Endothelial cell of umbilical vein (primary cell): ENCODE measurements at regions not wholly inside any gene's neighbourhood (a gene's known extent, or its start where the extent isn't known, plus 50 kb on each side); places are given as distances from the start of the nearest gene placed in this dataset.

Experiments
- CTCF ChIP-seq, 2 donors: IDR thresholded peaks; 1 replicate in 1 of 2; 2 replicates in 1 of 2; pipeline ENCODE4 v1.5.1; 2011; ENCODE audit warnings: low read length in 2 of 2, mild to moderate bottlenecking in 2 of 2, moderate library complexity in 2 of 2, control low read depth in 1 of 2, inconsistent platforms in 1 of 2, low read depth in 1 of 2; ENCODE audit not compliant: insufficient read depth in 1 of 2; ENCODE audit errors: extremely low read depth in 1 of 2
- EZH2 ChIP-seq: IDR thresholded peaks from 2 replicates; pipeline ENCODE4 v1.6.1; 2012; ENCODE audit warnings: borderline replicate concordance, low read depth, mild to moderate bottlenecking, moderate library complexity, low read length, inconsistent platforms; ENCODE audit not compliant: severe bottlenecking
- GATA2 ChIP-seq: IDR thresholded peaks from 2 replicates; pipeline ENCODE4 v1.7.0; 2011; ENCODE audit warnings: low read depth, mild to moderate bottlenecking, moderate library complexity, mixed read lengths, low read length; ENCODE audit not compliant: insufficient read length, insufficient read depth
- JUN ChIP-seq: IDR thresholded peaks from 2 replicates; pipeline ENCODE4 v1.6.1; 2011; ENCODE audit warnings: borderline replicate concordance, low read depth; ENCODE audit not compliant: insufficient read length, insufficient read depth
- POLR2A ChIP-seq: IDR thresholded peaks from 2 replicates; pipeline ENCODE4 v1.6.1; 2012; ENCODE audit warnings: low read depth, mild to moderate bottlenecking, control low read depth, low read length
- POLR2AphosphoS5 ChIP-seq: IDR thresholded peaks from 2 replicates; pipeline ENCODE4 v1.6.1; 2012; ENCODE audit warnings: low read depth, mild to moderate bottlenecking, control low read depth, low read length, moderate library complexity; ENCODE audit not compliant: insufficient read depth
- TF ChIP-seq, protein P1 (sequence below): IDR thresholded peaks from 2 replicates; pipeline ENCODE4 v1.6.1; 2011; ENCODE audit not compliant: insufficient read depth, insufficient read length

- no peak for TF ChIP-seq EZH2
- TF ChIP-seq CTCF (IDR thresholded peaks at IDR 0.05; ENCODE audit: extremely low read depth in 1 of 2, insufficient read depth in 1 of 2, low read depth in 1 of 2, low read length in 2 of 2), result no peak
- TF ChIP-seq, protein P1, sequence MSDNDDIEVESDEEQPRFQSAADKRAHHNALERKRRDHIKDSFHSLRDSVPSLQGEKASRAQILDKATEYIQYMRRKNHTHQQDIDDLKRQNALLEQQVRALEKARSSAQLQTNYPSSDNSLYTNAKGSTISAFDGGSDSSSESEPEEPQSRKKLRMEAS, result no peak
- TF ChIP-seq POLR2A, result no peak
- no peak for TF ChIP-seq POLR2AphosphoS5
- TF ChIP-seq JUN, result no peak
- no peak for TF ChIP-seq GATA2
These were observed 348.2 kb downstream of the MYCN start for GRCh38 chr2:16288371-16289112.
